Activated T-cell treated with anti-CD3 and anti-CD28 coated beads, Interleukin-2, amount 50 U/mL, for 24 hours (primary cell): ENCODE measurements at regions not wholly inside any gene's neighbourhood (a gene's known extent, or its start where the extent isn't known, plus 50 kb on each side); places are given as distances from the start of the nearest gene placed in this dataset.
A peak's percentile ranks its signal among the peaks of the same experiment; 100 is the strongest.

Experiments used
- DNase-seq: peaks from one replicate; pipeline ENCODE4 v3.0.0-alpha.2; 2020
- H3K27ac Mint-ChIP-seq: 2 replicates; pipeline ENCODE4 v1.8.0; 2020; ENCODE audit warnings: mild to moderate bottlenecking, mixed read lengths
- H3K27me3 Mint-ChIP-seq: 2 replicates; pipeline ENCODE4 v1.8.0; 2020; ENCODE audit warnings: mixed read lengths
- H3K36me3 Mint-ChIP-seq: 2 replicates; pipeline ENCODE4 v1.8.0; 2020; ENCODE audit warnings: low read depth, mixed read lengths
- H3K4me1 Mint-ChIP-seq: 2 replicates; pipeline ENCODE4 v1.8.0; 2020; ENCODE audit warnings: low read depth, mixed read lengths
- H3K4me3 Mint-ChIP-seq: 2 replicates; pipeline ENCODE4 v1.8.0; 2020; ENCODE audit warnings: mild to moderate bottlenecking, moderate library complexity, mixed read lengths
- H3K9me3 Mint-ChIP-seq: 2 replicates; pipeline ENCODE4 v1.8.0; 2020; ENCODE audit warnings: mixed read lengths

GRCh38 chr12:102781117-102781516 lies 135.9 kb downstream of the PAH start:
- H3K4me3 Mint-ChIP-seq: no peak overlapping the region
- H3K9me3 Mint-ChIP-seq: no peaks in the 10 kb centered on the region
- no peak overlapping the region for H3K27ac Mint-ChIP-seq
- no peaks in the 10 kb centered on the region for H3K36me3 Mint-ChIP-seq
- no peak for DNase-seq
- no peaks in the 10 kb centered on the region for H3K4me1 Mint-ChIP-seq
- H3K27me3 Mint-ChIP-seq: peaks cover 6% of the 10 kb centered on the region

GRCh38 chr12:102776041-102776440 lies 141.0 kb downstream of the PAH start:
- DNase-seq: no peak
- Mint-ChIP-seq H3K36me3 (no peaks in the 10 kb centered on the region), H3K4me3 (no peak overlapping the region), H3K27me3 (peaks cover 8% of the 10 kb centered on the region), H3K9me3 (no peaks in the 10 kb centered on the region), H3K4me1 (no peaks in the 10 kb centered on the region), H3K27ac (no peak overlapping the region)

DNA sequence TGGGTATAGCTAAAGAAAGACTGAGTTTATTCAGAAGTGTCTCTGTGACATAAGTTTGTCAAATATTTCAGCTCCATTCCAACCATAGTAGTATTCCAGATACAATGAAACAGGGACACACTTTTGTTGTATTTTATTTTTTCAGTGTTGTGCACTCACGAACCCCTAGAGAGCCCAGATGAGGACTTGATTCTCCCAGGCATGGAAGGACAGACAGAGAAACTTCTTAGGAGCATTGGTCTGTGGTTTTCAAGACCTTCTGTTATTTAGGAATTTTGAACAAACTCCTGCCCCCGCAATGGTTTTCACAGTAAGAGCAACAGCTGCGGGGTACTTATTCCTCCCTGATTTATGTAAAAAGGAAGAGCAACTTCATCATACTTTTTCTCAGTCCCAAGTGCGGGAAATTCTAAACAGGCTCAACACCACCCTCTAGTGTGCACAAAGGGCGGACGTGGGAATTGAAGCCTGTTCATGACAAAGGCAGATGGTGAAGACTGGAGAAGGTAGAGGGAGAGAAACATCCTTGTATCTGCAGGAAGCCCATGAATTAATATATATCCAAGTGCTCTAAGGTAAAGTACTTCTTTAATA lies 147.6 kb downstream of the PAH start:
- Mint-ChIP-seq H3K4me3 (no peak overlapping the region), H3K27me3 (peaks cover 5% of the 10 kb centered on the region), H3K4me1 (no peaks in the 10 kb centered on the region), H3K27ac (no peak overlapping the region), H3K36me3 (no peaks in the 10 kb centered on the region), H3K9me3 (no peaks in the 10 kb centered on the region)
- DNase-seq: peak; percentile 36

DNA sequence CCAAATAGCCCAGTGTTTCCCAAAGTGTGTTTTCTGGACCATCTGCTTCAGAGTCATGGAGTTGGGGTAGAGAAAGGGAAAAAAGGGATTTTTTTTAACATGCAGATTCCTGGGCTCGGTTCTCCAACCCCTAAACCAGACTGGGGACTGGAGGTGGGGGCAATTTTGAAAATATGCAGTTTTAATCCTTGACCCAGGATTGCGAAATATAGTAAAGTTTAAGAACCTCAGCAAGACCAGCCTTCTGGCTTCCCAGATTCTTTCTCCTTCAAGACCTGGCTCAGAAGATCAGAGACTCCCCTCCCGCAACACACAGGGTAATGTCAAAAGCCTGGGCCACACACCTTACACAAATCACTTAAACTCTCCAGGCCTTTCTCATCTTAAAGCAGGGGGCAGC lies 150.1 kb downstream of the PAH start:
- H3K4me1 Mint-ChIP-seq: no peaks in the 10 kb centered on the region
- H3K9me3 Mint-ChIP-seq: no peaks in the 10 kb centered on the region
- H3K4me3 Mint-ChIP-seq: no peak overlapping the region
- no peaks in the 10 kb centered on the region for H3K36me3 Mint-ChIP-seq
- no peaks in the 10 kb centered on the region for H3K27me3 Mint-ChIP-seq
- no peak for DNase-seq
- H3K27ac Mint-ChIP-seq: no peak overlapping the region

DNA sequence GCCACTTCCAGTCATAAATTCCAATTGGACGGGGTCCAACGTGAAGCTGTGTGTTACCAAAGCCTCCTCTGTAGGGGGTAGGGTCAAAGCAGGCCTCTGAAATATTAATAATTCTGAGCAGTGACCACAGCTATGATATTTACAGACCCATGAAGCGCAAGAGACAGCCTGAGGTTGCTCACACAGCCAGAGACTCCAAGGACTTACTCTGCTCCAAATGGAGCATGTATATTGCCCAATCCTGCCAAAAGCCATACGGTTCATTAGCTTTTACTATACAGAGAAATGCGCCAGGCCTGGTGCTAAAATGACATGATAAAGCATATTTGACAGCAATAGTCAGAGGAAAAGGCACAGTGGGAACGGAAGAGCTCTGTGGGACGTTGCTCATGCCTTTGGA lies 151.3 kb downstream of the PAH start:
- DNase-seq: no peak

DNA sequence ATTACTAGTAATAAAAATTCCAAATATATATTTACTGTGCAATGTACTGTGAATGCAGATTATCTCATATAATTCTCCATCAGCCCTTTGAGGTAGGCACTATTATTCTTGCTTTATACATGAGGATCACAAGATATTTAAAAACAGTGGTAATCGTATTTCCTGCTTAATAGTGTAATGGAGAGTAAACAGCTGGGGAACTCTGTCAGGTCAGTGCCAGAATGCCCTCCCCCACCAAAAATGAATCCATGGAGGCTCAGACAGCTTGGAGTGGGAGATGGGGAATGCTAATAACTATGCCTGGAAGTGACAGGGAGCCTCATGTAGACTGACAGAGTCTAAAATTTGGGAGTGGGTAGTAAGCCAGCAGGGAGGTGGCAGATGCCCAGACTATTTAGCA lies 153.6 kb downstream of the PAH start:
- Mint-ChIP-seq H3K27ac (no peak overlapping the region), H3K27me3 (no peaks in the 10 kb centered on the region), H3K9me3 (no peaks in the 10 kb centered on the region), H3K4me3 (no peak overlapping the region), H3K36me3 (no peaks in the 10 kb centered on the region), H3K4me1 (no peaks in the 10 kb centered on the region)
- no peak for DNase-seq

More for the DNA sequence above, 151.3 kb downstream of the PAH start:
- Mint-ChIP-seq H3K4me3 (no peak overlapping the region), H3K4me1 (no peaks in the 10 kb centered on the region), H3K27me3 (no peaks in the 10 kb centered on the region), H3K36me3 (no peaks in the 10 kb centered on the region), H3K27ac (no peak overlapping the region), H3K9me3 (no peaks in the 10 kb centered on the region)

DNA sequence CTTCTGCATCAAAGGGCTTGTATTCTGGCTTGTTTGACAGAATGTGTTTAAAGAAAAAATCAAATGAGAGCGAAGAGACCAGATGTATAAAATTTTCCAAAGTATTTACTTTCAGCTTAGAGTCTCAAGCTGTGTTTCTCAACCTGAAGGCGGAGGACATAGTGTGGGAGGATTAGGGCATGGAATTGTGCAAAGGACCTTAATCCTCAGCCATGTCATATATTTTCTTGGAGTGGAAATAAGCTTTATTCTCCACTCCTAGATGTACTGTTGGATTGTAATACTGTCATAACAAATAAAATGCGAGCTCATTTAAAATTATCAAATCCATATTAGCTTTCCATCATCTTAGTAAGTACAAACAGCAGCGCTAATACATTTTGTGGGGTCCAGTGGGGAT lies 154.0 kb downstream of the PAH start:
- Mint-ChIP-seq H3K27me3 (no peaks in the 10 kb centered on the region), H3K9me3 (no peaks in the 10 kb centered on the region), H3K4me3 (no peak overlapping the region), H3K36me3 (no peaks in the 10 kb centered on the region), H3K4me1 (no peaks in the 10 kb centered on the region), H3K27ac (no peak overlapping the region)
- DNase-seq: no peak

- no peaks in the 10 kb centered on the region for H3K4me1 Mint-ChIP-seq
- H3K27me3 Mint-ChIP-seq: peaks cover 4% of the 10 kb centered on the region
- no peaks in the 10 kb centered on the region for H3K36me3 Mint-ChIP-seq
- no peak overlapping the region for H3K27ac Mint-ChIP-seq
- H3K9me3 Mint-ChIP-seq: no peaks in the 10 kb centered on the region
- no peak for DNase-seq
- H3K4me3 Mint-ChIP-seq: no peak overlapping the region
Measured at GRCh38 chr12:102760322-102760721, 156.7 kb downstream of the PAH start.

DNA sequence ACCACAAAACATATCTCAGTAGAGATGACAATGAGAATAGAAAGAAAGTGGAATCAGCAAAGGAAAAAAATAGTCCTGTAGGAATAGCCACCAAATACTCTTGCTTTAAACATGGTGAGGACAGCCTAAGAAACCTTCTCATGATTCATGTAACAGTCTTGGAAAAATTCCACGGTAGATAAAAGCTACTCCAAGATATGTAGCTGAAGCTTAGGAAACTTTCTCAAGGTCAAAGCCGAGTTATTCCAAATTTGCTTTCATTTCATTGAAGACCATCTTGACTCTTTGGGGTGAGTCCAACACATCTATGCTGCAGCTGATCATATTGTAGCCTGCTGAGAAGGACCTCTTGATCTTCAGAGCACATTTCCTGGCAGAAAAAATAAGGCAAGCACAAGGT lies 157.6 kb downstream of the PAH start:
- peaks cover 4% of the 10 kb centered on the region for H3K27me3 Mint-ChIP-seq
- H3K4me1 Mint-ChIP-seq: no peaks in the 10 kb centered on the region
- no peaks in the 10 kb centered on the region for H3K9me3 Mint-ChIP-seq
- no peak overlapping the region for H3K27ac Mint-ChIP-seq
- H3K36me3 Mint-ChIP-seq: no peaks in the 10 kb centered on the region
- no peak for DNase-seq
- no peak overlapping the region for H3K4me3 Mint-ChIP-seq

DNA sequence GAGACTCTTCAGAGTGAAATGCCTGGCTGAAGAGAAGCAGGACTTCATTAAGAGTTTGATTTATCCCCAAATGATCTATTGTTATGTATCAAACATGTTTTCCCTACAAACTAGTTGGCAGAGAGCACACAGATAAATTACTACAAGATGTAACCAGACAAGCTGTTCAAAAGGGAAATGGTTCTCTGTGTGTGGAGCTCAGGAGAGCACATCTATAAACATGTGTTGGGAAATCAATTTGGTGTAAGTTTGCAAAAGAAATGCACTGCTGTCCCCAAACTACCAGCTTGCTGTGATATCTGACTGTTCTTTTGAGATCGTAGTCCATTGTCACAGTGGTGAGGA lies 159.2 kb downstream of the PAH start:
- H3K27ac Mint-ChIP-seq: no peak overlapping the region
- no peaks in the 10 kb centered on the region for H3K9me3 Mint-ChIP-seq
- peaks cover 4% of the 10 kb centered on the region for H3K27me3 Mint-ChIP-seq
- H3K4me3 Mint-ChIP-seq: no peak overlapping the region
- DNase-seq: no peak
- no peaks in the 10 kb centered on the region for H3K4me1 Mint-ChIP-seq
- no peaks in the 10 kb centered on the region for H3K36me3 Mint-ChIP-seq

- Mint-ChIP-seq H3K27me3 (peaks cover 4% of the 10 kb centered on the region), H3K4me1 (no peaks in the 10 kb centered on the region), H3K4me3 (no peak overlapping the region), H3K27ac (no peak overlapping the region), H3K9me3 (no peaks in the 10 kb centered on the region), H3K36me3 (no peaks in the 10 kb centered on the region)
- no peak for DNase-seq
Measured at GRCh38 chr12:102757154-102757881, 159.7 kb downstream of the PAH start.

DNA sequence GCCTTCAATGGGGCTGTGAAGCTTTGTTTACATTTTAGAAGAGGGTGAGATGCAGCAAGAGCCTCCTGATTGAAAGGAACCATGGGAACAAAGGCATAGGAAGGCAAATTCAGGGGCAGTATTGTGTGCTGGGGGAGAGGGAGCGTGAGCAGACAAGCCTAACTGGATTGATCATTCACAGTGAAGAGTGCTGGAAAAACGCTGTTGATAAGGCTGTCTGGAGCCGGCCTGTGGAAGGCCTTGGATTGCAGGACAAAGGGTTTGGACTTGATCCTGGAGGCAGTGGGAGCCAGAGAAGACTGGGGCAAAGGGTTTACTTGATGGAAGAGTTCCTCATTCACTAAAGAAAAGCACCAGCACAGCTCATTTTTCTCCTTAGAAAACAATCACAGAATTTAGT lies 160.5 kb downstream of the PAH start:
- no peak overlapping the region for H3K27ac Mint-ChIP-seq
- no peaks in the 10 kb centered on the region for H3K4me1 Mint-ChIP-seq
- H3K4me3 Mint-ChIP-seq: no peak overlapping the region
- no peaks in the 10 kb centered on the region for H3K36me3 Mint-ChIP-seq
- peaks cover 4% of the 10 kb centered on the region for H3K27me3 Mint-ChIP-seq
- no peaks in the 10 kb centered on the region for H3K9me3 Mint-ChIP-seq
- no peak for DNase-seq

DNA sequence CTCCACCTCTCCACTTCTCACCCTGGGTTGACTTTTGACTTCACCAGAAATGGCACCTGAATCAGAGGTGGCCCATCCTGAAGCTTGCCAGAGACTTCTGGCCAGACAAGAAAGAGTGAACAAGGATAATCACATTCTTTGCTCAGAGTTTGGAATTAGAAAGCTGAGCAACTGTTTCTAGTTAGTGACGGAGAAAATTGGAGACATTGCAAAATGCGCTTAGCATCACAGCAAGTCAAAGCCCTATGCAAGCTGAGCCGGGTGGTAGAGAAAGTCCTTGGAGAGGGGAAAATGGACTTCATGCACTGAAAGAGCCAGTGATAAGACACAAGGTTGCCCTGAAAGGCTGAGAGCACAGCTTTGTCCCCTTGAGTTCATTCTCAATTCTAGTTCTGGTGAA lies 161.8 kb downstream of the PAH start:
- Mint-ChIP-seq H3K27me3 (peaks cover 4% of the 10 kb centered on the region), H3K4me3 (no peak overlapping the region), H3K4me1 (no peaks in the 10 kb centered on the region), H3K27ac (no peak overlapping the region), H3K36me3 (no peaks in the 10 kb centered on the region), H3K9me3 (no peaks in the 10 kb centered on the region)
- no peak for DNase-seq

- no peak for DNase-seq
- Mint-ChIP-seq H3K36me3 (no peaks in the 10 kb centered on the region), H3K9me3 (no peaks in the 10 kb centered on the region), H3K27ac (no peak overlapping the region), H3K4me3 (no peak overlapping the region), H3K4me1 (no peaks in the 10 kb centered on the region), H3K27me3 (peaks cover 4% of the 10 kb centered on the region)
Measured at GRCh38 chr12:102753802-102754201, 163.2 kb downstream of the PAH start.

- no peak overlapping the region for H3K27ac Mint-ChIP-seq
- H3K4me1 Mint-ChIP-seq: no peaks in the 10 kb centered on the region
- H3K36me3 Mint-ChIP-seq: no peaks in the 10 kb centered on the region
- H3K27me3 Mint-ChIP-seq: no peaks in the 10 kb centered on the region
- DNase-seq: no peak
- no peaks in the 10 kb centered on the region for H3K9me3 Mint-ChIP-seq
- H3K4me3 Mint-ChIP-seq: no peak overlapping the region
Measured at GRCh38 chr12:102748704-102749103, 168.3 kb downstream of the PAH start.

DNA sequence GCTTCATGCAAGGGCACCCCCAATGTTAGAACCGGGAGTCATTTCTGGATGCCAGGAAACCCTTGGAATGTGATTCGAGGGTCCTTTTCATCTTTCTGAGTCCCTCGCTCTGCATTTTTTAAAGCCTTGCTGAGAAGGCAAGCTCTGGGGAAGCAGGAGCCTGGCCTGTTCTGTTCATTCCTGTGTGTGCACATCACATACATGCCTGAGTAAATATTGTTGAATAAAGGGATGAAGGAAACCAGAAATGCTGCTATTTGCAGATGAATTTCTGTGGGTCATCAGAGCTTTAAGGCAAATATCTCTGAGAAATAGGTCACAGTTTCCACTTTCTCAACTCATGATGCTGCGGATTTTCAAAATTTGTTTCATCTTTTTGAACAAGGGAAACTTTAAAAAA lies 170.1 kb downstream of the PAH start:
- no peak overlapping the region for H3K4me3 Mint-ChIP-seq
- no peaks in the 10 kb centered on the region for H3K9me3 Mint-ChIP-seq
- H3K27ac Mint-ChIP-seq: no peak overlapping the region
- H3K36me3 Mint-ChIP-seq: no peaks in the 10 kb centered on the region
- no peaks in the 10 kb centered on the region for H3K27me3 Mint-ChIP-seq
- no peak for DNase-seq
- H3K4me1 Mint-ChIP-seq: no peaks in the 10 kb centered on the region
